ACC112 (cell line): ENCODE measurements at regions not wholly inside any gene's neighbourhood (a gene's known extent, or its start where the extent isn't known, plus 50 kb on each side); places are given as distances from the start of the nearest gene placed in this dataset.
A peak's percentile ranks its signal among the peaks of the same experiment; 100 is the strongest.

Source experiments
- H2AFZ ChIP-seq: fragments of 200-600 bp; sonication (generic); one replicate; pipeline ENCODE4 v1.6.0; 2017; ENCODE audit warnings: antibody characterized with exemption, low read length; ENCODE audit not compliant: unreplicated experiment
- H3K27ac ChIP-seq: fragments of 200-600 bp; sonication (generic); 2 replicates; pipeline ENCODE4 v1.5.1; 2014; ENCODE audit warnings: low read depth, mild to moderate bottlenecking, antibody characterized with exemption, low read length, moderate library complexity
- H3K27me3 ChIP-seq: fragments of 200-600 bp; sonication (generic); 2 replicates; pipeline ENCODE4 v1.6.1; 2014; ENCODE audit warnings: mild to moderate bottlenecking, antibody characterized with exemption, low read length, moderate library complexity, mixed read lengths; ENCODE audit not compliant: insufficient read depth
- H3K36me3 ChIP-seq: fragments of 200-600 bp; sonication (generic); 2 replicates; pipeline ENCODE4 v1.6.1; 2016; ENCODE audit warnings: mild to moderate bottlenecking, antibody characterized with exemption, low read length, moderate library complexity, mixed read lengths; ENCODE audit not compliant: insufficient read depth
- H3K4me1 ChIP-seq: fragments of 200-600 bp; sonication (generic); one replicate; pipeline ENCODE4 v1.6.1; 2016; ENCODE audit warnings: low read length, mixed read lengths; ENCODE audit not compliant: insufficient read depth, unreplicated experiment, control insufficient read depth
- H3K4me3 ChIP-seq: fragments of 200-600 bp; sonication (generic); 2 replicates; pipeline ENCODE4 v1.5.1; 2014; ENCODE audit warnings: mild to moderate bottlenecking, low read depth, low read length
- H3K79me2 ChIP-seq: fragments of 200-600 bp; sonication (generic); one replicate; pipeline ENCODE4 v1.6.0; 2016; ENCODE audit warnings: low read length; ENCODE audit not compliant: control insufficient read depth, unreplicated experiment, insufficient read depth

GRCh38 chr3:101091489-101091888 is 98.3 kb upstream of the ABI3BP start:
- H3K27me3 ChIP-seq = no peaks in the 10 kb centered on the region
- H3K27ac ChIP-seq = no peak overlapping the region
- H2AFZ ChIP-seq = no peak overlapping the region
- no peak overlapping the region for H3K4me3 ChIP-seq
- peaks cover 4% of the 10 kb centered on the region for H3K4me1 ChIP-seq
- H3K36me3 ChIP-seq = no peaks in the 10 kb centered on the region
- no peaks in the 10 kb centered on the region for H3K79me2 ChIP-seq

GRCh38 chr3:101085752-101086151 is 92.5 kb upstream of the ABI3BP start:
- no peak overlapping the region for H3K27ac ChIP-seq
- H3K4me1 ChIP-seq = no peaks in the 10 kb centered on the region
- no peak overlapping the region for H3K4me3 ChIP-seq
- no peaks in the 10 kb centered on the region for H3K79me2 ChIP-seq
- H2AFZ ChIP-seq = no peak overlapping the region
- no peaks in the 10 kb centered on the region for H3K27me3 ChIP-seq
- H3K36me3 ChIP-seq = no peaks in the 10 kb centered on the region

- no peaks in the 10 kb centered on the region for H3K4me1 ChIP-seq
- H2AFZ ChIP-seq = no peak overlapping the region
- no peak overlapping the region for H3K27ac ChIP-seq
- no peaks in the 10 kb centered on the region for H3K36me3 ChIP-seq
- no peak overlapping the region for H3K4me3 ChIP-seq
- no peaks in the 10 kb centered on the region for H3K27me3 ChIP-seq
- no peaks in the 10 kb centered on the region for H3K79me2 ChIP-seq
These were observed 91.2 kb upstream of the ABI3BP start for GRCh38 chr3:101084404-101084803.

- H3K79me2 ChIP-seq = no peaks in the 10 kb centered on the region
- H3K27me3 ChIP-seq = no peaks in the 10 kb centered on the region
- no peaks in the 10 kb centered on the region for H3K4me1 ChIP-seq
- H3K27ac ChIP-seq = no peak overlapping the region
- no peak overlapping the region for H2AFZ ChIP-seq
- no peaks in the 10 kb centered on the region for H3K36me3 ChIP-seq
- H3K4me3 ChIP-seq = no peak overlapping the region
These were observed 88.8 kb upstream of the ABI3BP start for GRCh38 chr3:101081999-101082398.

GRCh38 chr3:101081446-101081845 is 88.2 kb upstream of the ABI3BP start:
- no peaks in the 10 kb centered on the region for H3K4me1 ChIP-seq
- H3K4me3 ChIP-seq = no peak overlapping the region
- H3K27me3 ChIP-seq = no peaks in the 10 kb centered on the region
- H2AFZ ChIP-seq = no peak overlapping the region
- no peaks in the 10 kb centered on the region for H3K79me2 ChIP-seq
- no peak overlapping the region for H3K27ac ChIP-seq
- no peaks in the 10 kb centered on the region for H3K36me3 ChIP-seq

- peaks cover 9% of the 10 kb centered on the region for H3K4me1 ChIP-seq
- H3K4me3 ChIP-seq = no peak overlapping the region
- no peak overlapping the region for H2AFZ ChIP-seq
- H3K27me3 ChIP-seq = no peaks in the 10 kb centered on the region
- no peak overlapping the region for H3K27ac ChIP-seq
- no peaks in the 10 kb centered on the region for H3K36me3 ChIP-seq
- H3K79me2 ChIP-seq = no peaks in the 10 kb centered on the region
These were observed 84.3 kb upstream of the ABI3BP start for GRCh38 chr3:101077361-101078011.

GRCh38 chr3:101074518-101074917 is 81.3 kb upstream of the ABI3BP start:
- H2AFZ ChIP-seq = no peak overlapping the region
- no peaks in the 10 kb centered on the region for H3K27me3 ChIP-seq
- peaks cover 21% of the 10 kb centered on the region for H3K4me1 ChIP-seq
- no peaks in the 10 kb centered on the region for H3K36me3 ChIP-seq
- no peak overlapping the region for H3K27ac ChIP-seq
- no peaks in the 10 kb centered on the region for H3K79me2 ChIP-seq
- no peak overlapping the region for H3K4me3 ChIP-seq

- peak overlapping the region; percentile 45 for H3K27ac ChIP-seq
- H3K4me3 ChIP-seq = peak overlapping the region; percentile 44
- peak overlapping the region; percentile 25 for H2AFZ ChIP-seq
- peaks cover 32% of the 10 kb centered on the region for H3K4me1 ChIP-seq
- no peaks in the 10 kb centered on the region for H3K36me3 ChIP-seq
- H3K27me3 ChIP-seq = no peaks in the 10 kb centered on the region
- H3K79me2 ChIP-seq = no peaks in the 10 kb centered on the region
These were observed 79.1 kb upstream of the ABI3BP start for GRCh38 chr3:101072300-101072699.

- H3K4me3 ChIP-seq = no peak overlapping the region
- no peak overlapping the region for H3K27ac ChIP-seq
- H2AFZ ChIP-seq = no peak overlapping the region
These were observed 77.5 kb upstream of the ABI3BP start for GRCh38 chr3:101070799-101071121.

GRCh38 chr3:101069901-101070798 is 76.9 kb upstream of the ABI3BP start:
- H3K27me3 ChIP-seq = no peaks in the 10 kb centered on the region
- H3K79me2 ChIP-seq = no peaks in the 10 kb centered on the region
- H3K36me3 ChIP-seq = no peaks in the 10 kb centered on the region
- H3K4me1 ChIP-seq = peaks cover 50% of the 10 kb centered on the region
- H3K4me3 ChIP-seq = no peak overlapping the region
- no peak overlapping the region; the same call in 1 of the 2 replicates for H3K27ac ChIP-seq
- peak overlapping the region; percentile 53 for H2AFZ ChIP-seq

More at GRCh38 chr3:101070799-101071121, 77.5 kb upstream of the ABI3BP start:
- Histone ChIP-seq H3K36me3 (no peaks in the 10 kb centered on the region), H3K4me1 (peaks cover 43% of the 10 kb centered on the region), H3K27me3 (no peaks in the 10 kb centered on the region), H3K79me2 (no peaks in the 10 kb centered on the region)
